IMR-90 (cell line): ENCODE measurements at regions not wholly inside any gene's neighbourhood (a gene's known extent, or its start where the extent isn't known, plus 50 kb on each side); places are given as distances from the start of the nearest gene placed in this dataset.

Experiments used
- ATAC-seq: fragments of 200-7000 bp; cut with Tn5 transposase; 2 replicates; pipeline ENCODE4 v1.9.1; 2020; ENCODE audit warnings: low read depth, mild to moderate bottlenecking, moderate library complexity
- BruUV-seq: library from RNA; stranded (reverse); fragments of 400-500 nt; replicated peaks from 2 replicates; lab custom pipeline; 2021; lab: Mats Ljungman, UMichigan
- CTCF ChIA-PET: fragments of 300-600 bp; formaldehyde crosslinking; extraction: SDS; loops from one replicate; lab custom pipeline; 2021; ENCODE audit warnings: antibody characterized with exemption; lab: Yijun Ruan, JAX
- POLR2A ChIA-PET: fragments of 300-600 bp; sonication (Branson Sonifier 250); formaldehyde crosslinking; loops from one replicate; lab custom pipeline; 2022; ENCODE audit warnings: antibody characterized with exemption; ENCODE audit not compliant: unreplicated experiment; lab: Charles Lee
- DNase-seq: peaks from one replicate; pipeline ENCODE4 v3.0.0; 2013
- H2AFZ ChIP-seq: replicated peaks from 2 replicates; pipeline ENCODE3; 2013; ENCODE audit warnings: low read length, mild to moderate bottlenecking; ENCODE audit not compliant: poor library complexity
- H2AK5ac ChIP-seq: 2 replicates; pipeline ENCODE4 v1.6.1; 2013; ENCODE audit warnings: low read depth, low read length, inconsistent platforms
- H2AK9ac ChIP-seq: replicated peaks from 2 replicates; pipeline ENCODE3; 2013; ENCODE audit warnings: mild to moderate bottlenecking, low read depth, low read length, moderate library complexity; ENCODE audit not compliant: poor library complexity
- H2BK120ac ChIP-seq: 2 replicates; pipeline ENCODE4 v1.6.1; 2013; ENCODE audit warnings: low read depth, low read length, inconsistent platforms
- H2BK15ac ChIP-seq: 3 replicates; pipeline ENCODE4 v1.6.1; 2013; ENCODE audit warnings: low read depth, low read length, inconsistent platforms
- H2BK20ac ChIP-seq: 2 replicates; pipeline ENCODE4 v1.6.1; 2013; ENCODE audit warnings: low read depth, mild to moderate bottlenecking, inconsistent platforms, low read length, moderate library complexity
- H2BK5ac ChIP-seq: 2 replicates; pipeline ENCODE4 v1.6.1; 2013; ENCODE audit warnings: mild to moderate bottlenecking, low read depth, low read length, inconsistent platforms; ENCODE audit not compliant: poor library complexity, severe bottlenecking
- H3K14ac ChIP-seq: replicated peaks from 2 replicates; pipeline ENCODE4 v1.6.1; 2013; ENCODE audit warnings: low read depth, low read length, inconsistent platforms
- H3K18ac ChIP-seq: 2 replicates; pipeline ENCODE4 v1.6.1; 2013; ENCODE audit warnings: low read depth, low read length, control low read depth
- H3K23ac ChIP-seq: 2 replicates; pipeline ENCODE4 v1.6.1; 2013; ENCODE audit warnings: low read depth, low read length, inconsistent platforms
- H3K27ac ChIP-seq: 2 replicates; pipeline ENCODE4 v1.5.1; 2013; ENCODE audit warnings: mild to moderate bottlenecking, control low read depth, low read length; ENCODE audit not compliant: insufficient read depth
- H3K27me3 ChIP-seq: 2 replicates; pipeline ENCODE4 v1.6.1; 2013; ENCODE audit warnings: low read length; ENCODE audit not compliant: control insufficient read depth, insufficient read depth
- H3K36me3 ChIP-seq: 2 replicates; pipeline ENCODE4 v1.6.1; 2013; ENCODE audit warnings: low read length, mixed read lengths; ENCODE audit not compliant: control insufficient read depth, insufficient read depth
- H3K4ac ChIP-seq: 2 replicates; pipeline ENCODE4 v1.6.1; 2013; ENCODE audit warnings: low read depth, low read length, inconsistent platforms
- H3K4me1 ChIP-seq: 2 replicates; pipeline ENCODE4 v1.6.1; 2013; ENCODE audit warnings: low read length, mixed read lengths; ENCODE audit not compliant: control insufficient read depth, insufficient read depth
- H3K4me2 ChIP-seq: 2 replicates; pipeline ENCODE4 v1.6.1; 2013; ENCODE audit warnings: low read depth, mild to moderate bottlenecking, control low read depth, low read length, moderate library complexity
- H3K4me3 ChIP-seq: 2 replicates; pipeline ENCODE4 v1.5.1; 2013; ENCODE audit warnings: low read depth, mild to moderate bottlenecking, control low read depth, low read length, moderate library complexity; ENCODE audit not compliant: insufficient read depth
- H3K56ac ChIP-seq: 2 replicates; pipeline ENCODE4 v1.6.1; 2013; ENCODE audit warnings: low read length, inconsistent platforms; ENCODE audit not compliant: insufficient read depth; ENCODE audit errors: extremely low read depth
- H3K79me1 ChIP-seq, 2 experiments: 2 replicates each; pipeline ENCODE4 v1.6.1; 2013; ENCODE audit warnings: low read length in 2 of 2, inconsistent platforms in 1 of 2, low read depth in 1 of 2
- H3K9ac ChIP-seq: 2 replicates; pipeline ENCODE4 v1.6.1; 2013; ENCODE audit warnings: low read depth, low read length, control low read depth
- H3K9me1 ChIP-seq: 2 replicates; pipeline ENCODE4 v1.6.1; 2013; ENCODE audit warnings: low read length, inconsistent platforms; ENCODE audit not compliant: insufficient read depth
- H3K9me3 ChIP-seq: 2 replicates; pipeline ENCODE4 v1.6.1; 2013; ENCODE audit warnings: low read length; ENCODE audit not compliant: control insufficient read depth, insufficient read depth
- H4K20me1 ChIP-seq: 2 replicates; pipeline ENCODE4 v1.6.1; 2013; ENCODE audit warnings: low read length, inconsistent platforms; ENCODE audit not compliant: insufficient read depth
- H4K5ac ChIP-seq: 2 replicates; pipeline ENCODE4 v1.6.1; 2013; ENCODE audit warnings: mild to moderate bottlenecking, low read depth, low read length, control low read depth
- H4K8ac ChIP-seq, 2 experiments: 2 replicates each; pipeline ENCODE4 v1.6.1; 2013; ENCODE audit warnings: low read depth in 2 of 2, low read length in 2 of 2, control low read depth in 1 of 2, inconsistent platforms in 1 of 2
- H4K91ac ChIP-seq: 2 replicates; pipeline ENCODE4 v1.6.1; 2013; ENCODE audit warnings: low read depth, low read length, inconsistent platforms; ENCODE audit not compliant: insufficient read depth
- MAFK ChIP-seq: IDR thresholded peaks from 2 replicates; pipeline ENCODE4 v1.6.1; 2012; ENCODE audit warnings: low read depth, low read length, improper control_type of control experiment
- POLR2A ChIP-seq: IDR thresholded peaks from 2 replicates; pipeline ENCODE4 v1.6.1; 2012; ENCODE audit warnings: mild to moderate bottlenecking, low read depth, low read length
- SMC3 ChIP-seq: fragments of 150-350 bp; IDR thresholded peaks from 2 replicates; pipeline ENCODE4 v1.6.1; 2016; ENCODE audit warnings: low read depth, mild to moderate bottlenecking, antibody characterized with exemption, low read length, moderate library complexity
- WGBS, 2 experiments: methylation state at CpG; one replicate each; pipeline versions ENCODE4 v1.1.5 to v1.1.7; 2013; ENCODE audit warnings: missing lambda C conversion rate in 2 of 2; ENCODE audit not compliant: insufficient read length in 1 of 2; ENCODE audit errors: extremely low coverage in 2 of 2; 5-methylcytosine and 5-hydroxymethylcytosine counted together
- dilution Hi-C: fragments of 300-500 bp; cut with HindIII; formaldehyde crosslinking; loops from one replicate; pipeline ENCODE4 v1.14.3; 2018; ENCODE audit warnings: low sequenced_read_pairs; ENCODE audit not compliant: unreplicated experiment
- in situ Hi-C: fragments of 300-500 bp; cut with MboI; formaldehyde crosslinking; loops from 3 replicates; pipeline ENCODE4 v1.14.3; 2019; ENCODE audit warnings: low sequenced_read_pairs, inconsistent platforms, mixed read lengths
- intact Hi-C: fragments of 100-400 bp; cut with micrococcal nuclease; formaldehyde crosslinking; loops from 2 replicates; pipeline ENCODE4 v1.10.0; 2022
- TF ChIP-seq, protein P1 (sequence below): fragments of 150-350 bp; IDR thresholded peaks from 2 replicates; pipeline ENCODE4 v1.6.1; 2016; ENCODE audit warnings: low read depth, mild to moderate bottlenecking, low read length, moderate library complexity, borderline replicate concordance

DNA sequence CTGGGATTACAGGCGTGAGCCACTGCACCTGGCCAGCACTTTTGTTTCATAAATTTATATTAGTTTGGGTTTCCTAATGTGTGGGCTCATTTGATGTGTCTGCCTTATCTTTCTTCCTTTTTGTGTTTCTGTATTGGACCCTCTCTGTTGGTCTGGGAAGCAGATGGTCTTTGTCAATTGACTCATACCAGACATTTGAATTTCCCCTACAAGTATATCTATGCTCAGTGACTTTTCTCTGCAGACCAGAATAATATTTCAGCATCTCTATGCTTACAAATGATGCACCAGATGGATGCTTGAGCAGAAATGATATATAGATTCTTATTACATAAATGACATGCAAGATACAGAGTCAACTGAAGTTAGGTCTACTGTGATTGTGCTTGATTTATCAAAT lies 329.9 kb upstream of the SLCO3A1 start:
- H3K4me3 ChIP-seq = no peak overlapping the region
- DNase-seq = no peak
- H3K79me1 ChIP-seq = no peaks in the 10 kb centered on the region
- peaks cover 9% of the 10 kb centered on the region for H3K4me1 ChIP-seq
- peaks cover 4% of the 10 kb centered on the region for H3K9me1 ChIP-seq
- H2BK20ac ChIP-seq = no peak overlapping the region
- H2BK5ac ChIP-seq = no peak overlapping the region
- H3K18ac ChIP-seq = no peak overlapping the region
- BruUV-seq = no TSS peak
- H3K23ac ChIP-seq = no peak overlapping the region
- H2BK120ac ChIP-seq = no peak overlapping the region
- H4K20me1 ChIP-seq = no peaks in the 10 kb centered on the region
- H2AFZ ChIP-seq = no peak overlapping the region
- no peak overlapping the region for H3K14ac ChIP-seq
- no peak overlapping the region for H3K9ac ChIP-seq
- no peak overlapping the region for H3K56ac ChIP-seq
- POLR2A ChIA-PET = no interaction called here
- H3K9me3 ChIP-seq = no peaks in the 10 kb centered on the region
- CTCF ChIA-PET = no interaction called here
- no peak overlapping the region for H3K4me2 ChIP-seq
- no peak overlapping the region for H4K8ac ChIP-seq
- no peak overlapping the region for H4K91ac ChIP-seq
- WGBS, 2 experiments = no CpG with 5 or more reads among the region's 1 CpG
- H2AK5ac ChIP-seq = no peak overlapping the region
- no peak overlapping the region for H2AK9ac ChIP-seq
- intact Hi-C loops (loop anchor here (5.0 kb wide), 1 partner anchor 466 kb away; no protein-coding TSS in a partner anchor), in situ Hi-C loops (no loop called here), dilution Hi-C loops (no loop called here)
- no peak overlapping the region for H3K27ac ChIP-seq
- no peak overlapping the region for H3K4ac ChIP-seq
- H3K27me3 ChIP-seq = no peaks in the 10 kb centered on the region
- H2BK15ac ChIP-seq = no peak overlapping the region
- H3K36me3 ChIP-seq = no peaks in the 10 kb centered on the region
- TF ChIP-seq MAFK = no peak
- TF ChIP-seq, protein P1, sequence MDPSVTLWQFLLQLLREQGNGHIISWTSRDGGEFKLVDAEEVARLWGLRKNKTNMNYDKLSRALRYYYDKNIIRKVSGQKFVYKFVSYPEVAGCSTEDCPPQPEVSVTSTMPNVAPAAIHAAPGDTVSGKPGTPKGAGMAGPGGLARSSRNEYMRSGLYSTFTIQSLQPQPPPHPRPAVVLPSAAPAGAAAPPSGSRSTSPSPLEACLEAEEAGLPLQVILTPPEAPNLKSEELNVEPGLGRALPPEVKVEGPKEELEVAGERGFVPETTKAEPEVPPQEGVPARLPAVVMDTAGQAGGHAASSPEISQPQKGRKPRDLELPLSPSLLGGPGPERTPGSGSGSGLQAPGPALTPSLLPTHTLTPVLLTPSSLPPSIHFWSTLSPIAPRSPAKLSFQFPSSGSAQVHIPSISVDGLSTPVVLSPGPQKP = no peak
- TF ChIP-seq POLR2A = no peak
- TF ChIP-seq SMC3 = no peak
- no peak overlapping the region for H4K5ac ChIP-seq
- no peak for ATAC-seq
